ENCODE measurements at regions not wholly inside any gene's neighbourhood (a gene's known extent, or its start where the extent isn't known, plus 50 kb on each side); places are given as distances from the start of the nearest gene placed in this dataset.

GRCh38 chr3:22966349-22966748 lies 236.8 kb upstream of the UBE2E2 start:
- Histone ChIP-seq H3K9ac (ENCODE audit: low read length) (no peak overlapping the region), H3K9me2 (ENCODE audit: insufficient read depth) (no peaks in the 10 kb centered on the region), H3K4me1 (ENCODE audit: control insufficient read depth in 1 of 2, insufficient read depth in 2 of 2, low read length in 2 of 2) (no peaks in the 10 kb centered on the region), H2AFZ (ENCODE audit: low read depth, low read length, poor library complexity, severe bottlenecking) (no peak overlapping the region), H3K27ac (ENCODE audit: low read depth, low read length) (no peak overlapping the region), H3K36me3 (ENCODE audit: control insufficient read depth in 1 of 2, insufficient read depth in 2 of 2, low read length in 2 of 2) (no peaks in the 10 kb centered on the region), H3K4me3 (replicated peaks in 1 of 2; ENCODE audit: low read depth in 1 of 2, low read length in 2 of 2) (no peak overlapping the region), H3K9me3 (ENCODE audit: control insufficient read depth in 1 of 2, insufficient read depth in 1 of 2, low read depth in 1 of 2, low read length in 2 of 2) (no peaks in the 10 kb centered on the region), H3K79me2 (ENCODE audit: insufficient read depth, low read length) (no peaks in the 10 kb centered on the region), H4K20me1 (ENCODE audit: insufficient read depth) (no peaks in the 10 kb centered on the region), H3K27me3 (ENCODE audit: insufficient read depth, low read length) (peaks cover 5% of the 10 kb centered on the region), H3K4me2 (ENCODE audit: low read length) (no peak overlapping the region)
- ATAC-seq (no peak), DNase-seq (ENCODE audit: low read depth, low spot score) (no peak)
- CTCF ChIA-PET = no interaction called here
- no TSS peak for BruUV-seq (replicated peaks)
- intact Hi-C loops (cut with micrococcal nuclease) = no loop called here
- POLR2A ChIA-PET = no interaction called here
- RAD21 ChIA-PET (ENCODE audit: low non-redundant PET in 1 of 2, low total read pairs in 2 of 2, uncharacterized antibody in 2 of 2, unreplicated experiment in 2 of 2) = no interaction called here
- no peak for TF ChIP-seq ELF1 (IDR thresholded peaks at IDR 0.05; ENCODE audit: borderline replicate concordance, low read depth)
- no peak for TF ChIP-seq ZNF274 (IDR thresholded peaks at IDR 0.05; ENCODE audit: low read depth, low read length)
- TF ChIP-seq EZH2 (IDR thresholded peaks at IDR 0.05) = no peak
- no peak for TF ChIP-seq POLR2A (IDR thresholded peaks at IDR 0.05; ENCODE audit: borderline replicate concordance, extremely low read depth, insufficient read depth, insufficient read length)
- no peak for TF ChIP-seq ZBTB33 (IDR thresholded peaks at IDR 0.05; ENCODE audit: extremely low read depth, insufficient replicate concordance, low read length)
- no peak for TF ChIP-seq JUND (IDR thresholded peaks at IDR 0.05)
- no peak for TF ChIP-seq SIN3A (IDR thresholded peaks at IDR 0.05; ENCODE audit: low read depth)
- no peak for TF ChIP-seq CBX3 (IDR thresholded peaks at IDR 0.05; ENCODE audit: low read depth)
- no peak for TF ChIP-seq MAX (IDR thresholded peaks at IDR 0.05)
- TF ChIP-seq ATF3 (IDR thresholded peaks at IDR 0.05) = no peak
- no peak for TF ChIP-seq ZFX (IDR thresholded peaks at IDR 0.05)
- no peak for TF ChIP-seq FOSL1 (IDR thresholded peaks at IDR 0.05; ENCODE audit: low read depth)
- TF ChIP-seq EGR1 (IDR thresholded peaks at IDR 0.05; ENCODE audit: low read depth) = no peak
- TF ChIP-seq CEBPB (IDR thresholded peaks at IDR 0.05; ENCODE audit: low read depth) = no peak
- TF ChIP-seq RAD21 (IDR thresholded peaks at IDR 0.05; ENCODE audit: low read depth) = no peak
- no peak for TF ChIP-seq TCF7L2 (IDR thresholded peaks at IDR 0.05; ENCODE audit: borderline replicate concordance, extremely low read depth, insufficient read depth, insufficient read length)
